ENCODE measurements at regions not wholly inside any gene's neighbourhood (a gene's known extent, or its start where the extent isn't known, plus 50 kb on each side); places are given as distances from the start of the nearest gene placed in this dataset.
"Not testable (repeated sequence)": the region's sequence is repeated elsewhere in the genome, so short reads cannot be mapped to it uniquely, and the experiment has no call there.

GRCh38 chr15:95636107-95636506, 694.4 kb upstream of the NR2F2 start:
- Mint-ChIP-seq H3K36me3 (no peaks in the 10 kb centered on the region), H3K4me3 (no peak overlapping the region), H3K27me3 (ENCODE audit: low read depth) (no peaks in the 10 kb centered on the region), H3K9me3 (peaks cover 8% of the 10 kb centered on the region), H3K27ac (no peak overlapping the region), H3K4me1 (no peaks in the 10 kb centered on the region)
- POLR2A ChIA-PET = no interaction called here
- CTCF ChIA-PET = no interaction called here
- DNase-seq (ENCODE audit: low spot score) (no peak), ATAC-seq (no peak)
- TF ChIP-seq NFYB (CRISPR knock-in tag; conservative IDR thresholded peaks at IDR 0.05; ENCODE audit: low read depth) (no peak), SMAD4 (CRISPR knock-in tag; IDR thresholded peaks at IDR 0.05) (no peak)

DNA sequence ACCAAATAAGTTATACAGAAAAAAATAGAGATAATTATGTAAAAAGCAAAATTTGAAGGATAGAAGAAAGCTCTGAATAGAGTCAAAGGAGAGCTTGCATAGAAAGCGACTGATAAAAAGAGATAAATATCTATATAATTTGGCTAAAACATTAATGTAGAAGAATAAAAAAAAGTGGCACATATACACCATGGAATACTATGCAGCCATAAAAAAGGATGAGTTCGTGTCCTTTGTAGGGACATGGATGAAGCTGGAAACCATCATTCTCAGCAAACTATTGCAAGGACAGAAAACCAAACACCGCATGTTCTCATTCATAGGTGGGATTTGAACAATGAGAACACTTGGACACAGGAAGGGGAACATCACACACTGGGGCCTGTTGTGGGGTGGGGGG, 693.3 kb upstream of the NR2F2 start:
- CTCF ChIA-PET; DNase-seq (ENCODE audit: low spot score); H3K27me3 Mint-ChIP-seq (ENCODE audit: low read depth); POLR2A ChIA-PET; H3K4me1 Mint-ChIP-seq; H3K4me3 Mint-ChIP-seq; H3K36me3 Mint-ChIP-seq; ATAC-seq; H3K27ac Mint-ChIP-seq; H3K9me3 Mint-ChIP-seq: not testable (repeated sequence)

DNA sequence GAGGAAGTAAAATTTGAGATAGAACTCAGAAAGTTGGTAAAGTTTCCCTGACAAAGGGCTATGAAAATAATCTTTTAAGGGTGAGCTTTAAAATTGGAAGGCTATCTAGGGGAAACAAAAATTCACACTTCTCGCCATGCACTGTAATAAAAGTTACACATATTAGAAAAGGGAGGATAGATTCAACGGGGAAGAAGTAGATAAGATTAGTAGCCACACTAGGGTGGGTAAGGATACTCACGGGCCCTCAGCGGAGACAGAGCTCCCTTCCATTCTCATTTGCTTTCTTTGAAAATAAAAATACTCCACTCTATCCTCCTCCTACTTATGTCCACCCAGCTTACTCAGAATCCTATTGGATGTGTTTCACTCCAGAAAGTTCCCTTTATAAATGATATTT, 691.3 kb upstream of the NR2F2 start:
- H3K36me3 Mint-ChIP-seq = no peaks in the 10 kb centered on the region
- ChIA-PET CTCF (no interaction called here), POLR2A (no interaction called here)
- H3K27me3 Mint-ChIP-seq (ENCODE audit: low read depth) = no peaks in the 10 kb centered on the region
- TF ChIP-seq, protein P1, sequence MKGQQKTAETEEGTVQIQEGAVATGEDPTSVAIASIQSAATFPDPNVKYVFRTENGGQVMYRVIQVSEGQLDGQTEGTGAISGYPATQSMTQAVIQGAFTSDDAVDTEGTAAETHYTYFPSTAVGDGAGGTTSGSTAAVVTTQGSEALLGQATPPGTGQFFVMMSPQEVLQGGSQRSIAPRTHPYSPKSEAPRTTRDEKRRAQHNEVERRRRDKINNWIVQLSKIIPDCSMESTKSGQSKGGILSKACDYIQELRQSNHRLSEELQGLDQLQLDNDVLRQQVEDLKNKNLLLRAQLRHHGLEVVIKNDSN (CRISPR knock-in tag; IDR thresholded peaks at IDR 0.05) = no peak
- TF ChIP-seq ZNF232 (CRISPR knock-in tag; IDR thresholded peaks at IDR 0.05) (no peak), ATF6 (CRISPR knock-in tag; IDR thresholded peaks at IDR 0.05) (no peak)
- no peaks in the 10 kb centered on the region for H3K4me1 Mint-ChIP-seq
- H3K9me3 Mint-ChIP-seq = peaks cover 4% of the 10 kb centered on the region; the same call in 1 of the 2 replicates
- ATAC-seq = no peak
- H3K4me3 Mint-ChIP-seq = no peak overlapping the region
- no peak overlapping the region for H3K27ac Mint-ChIP-seq
- no peak for DNase-seq (ENCODE audit: low spot score)

DNA sequence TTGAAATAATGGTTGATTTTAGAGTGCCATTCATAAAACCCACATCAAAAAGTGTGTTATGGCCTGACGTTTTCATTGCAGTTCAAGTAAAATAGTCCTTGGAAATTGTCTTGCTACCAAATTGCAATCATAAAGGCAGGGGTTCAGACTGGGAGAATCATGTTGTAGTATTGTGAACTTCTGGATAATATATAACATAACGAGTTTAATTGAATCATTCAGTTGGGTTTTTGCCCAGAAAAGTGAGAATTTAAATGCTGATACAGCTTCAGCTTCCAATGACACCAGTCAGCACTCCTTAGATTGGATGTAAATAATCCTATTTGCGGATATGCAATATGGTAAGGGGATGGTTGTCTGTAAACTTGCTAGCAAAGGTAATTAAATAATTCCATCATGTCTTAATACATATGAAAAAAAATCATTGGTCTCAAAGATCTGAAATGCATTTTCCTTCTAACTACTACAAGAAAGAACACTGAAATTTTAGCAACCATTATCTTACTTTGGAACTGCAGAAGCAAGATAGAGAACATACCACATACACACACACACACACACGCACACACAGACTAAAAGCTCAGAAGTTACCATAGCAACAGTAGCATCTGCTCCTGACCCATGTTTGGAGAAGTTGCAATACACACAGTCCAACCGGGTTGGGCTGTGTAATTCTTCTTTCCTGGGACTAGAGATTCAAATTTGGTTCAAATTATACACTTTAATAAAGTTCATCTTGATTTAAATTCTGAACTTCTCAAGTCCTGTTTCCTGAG, 686.2 kb upstream of the NR2F2 start:
- Mint-ChIP-seq H3K9me3 (no peaks in the 10 kb centered on the region), H3K27me3 (ENCODE audit: low read depth) (no peaks in the 10 kb centered on the region), H3K4me1 (no peaks in the 10 kb centered on the region), H3K27ac (no peak overlapping the region), H3K4me3 (no peak overlapping the region), H3K36me3 (no peaks in the 10 kb centered on the region)
- DNase-seq (ENCODE audit: low spot score) (no peak), ATAC-seq (no peak)
- POLR2A ChIA-PET = no interaction called here
- TF ChIP-seq MYBL2 (CRISPR knock-in tag; IDR thresholded peaks at IDR 0.05) = no peak
- no peak for TF ChIP-seq MAX (CRISPR knock-in tag; IDR thresholded peaks at IDR 0.05)
- CTCF ChIA-PET = no interaction called here

- H3K9me3 Mint-ChIP-seq = no peaks in the 10 kb centered on the region
- H3K4me1 Mint-ChIP-seq = no peaks in the 10 kb centered on the region
- ChIA-PET POLR2A (no interaction called here), CTCF (interaction anchor here (0.6 kb wide), 1 partner anchor 110 kb away, joined by 3 read pairs; no protein-coding TSS in a partner anchor)
- no peak overlapping the region for H3K4me3 Mint-ChIP-seq
- H3K36me3 Mint-ChIP-seq = no peaks in the 10 kb centered on the region
- DNase-seq (ENCODE audit: low spot score) = no peak
- no peak overlapping the region for H3K27ac Mint-ChIP-seq
- ATAC-seq = no peak
- no peaks in the 10 kb centered on the region for H3K27me3 Mint-ChIP-seq (ENCODE audit: low read depth)
- TF ChIP-seq, protein P2, sequence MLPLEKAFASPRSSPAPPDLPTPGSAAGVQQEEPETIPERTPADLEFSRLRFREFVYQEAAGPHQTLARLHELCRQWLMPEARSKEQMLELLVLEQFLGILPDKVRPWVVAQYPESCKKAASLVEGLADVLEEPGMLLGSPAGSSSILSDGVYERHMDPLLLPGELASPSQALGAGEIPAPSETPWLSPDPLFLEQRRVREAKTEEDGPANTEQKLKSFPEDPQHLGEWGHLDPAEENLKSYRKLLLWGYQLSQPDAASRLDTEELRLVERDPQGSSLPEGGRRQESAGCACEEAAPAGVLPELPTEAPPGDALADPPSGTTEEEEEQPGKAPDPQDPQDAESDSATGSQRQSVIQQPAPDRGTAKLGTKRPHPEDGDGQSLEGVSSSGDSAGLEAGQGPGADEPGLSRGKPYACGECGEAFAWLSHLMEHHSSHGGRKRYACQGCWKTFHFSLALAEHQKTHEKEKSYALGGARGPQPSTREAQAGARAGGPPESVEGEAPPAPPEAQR (CRISPR knock-in tag; IDR thresholded peaks at IDR 0.05) = no peak
- no peak for TF ChIP-seq E2F1 (CRISPR knock-in tag; IDR thresholded peaks at IDR 0.05)
- TF ChIP-seq ZNF671 (CRISPR knock-in tag; IDR thresholded peaks at IDR 0.05) = no peak
- no peak for TF ChIP-seq ZNF263 (CRISPR knock-in tag; IDR thresholded peaks at IDR 0.05; ENCODE audit: low read depth)
- no peak for TF ChIP-seq ZNF138 (CRISPR knock-in tag; conservative IDR thresholded peaks at IDR 0.05)
- TF ChIP-seq NR3C1 (CRISPR knock-in tag; conservative IDR thresholded peaks at IDR 0.05; ENCODE audit: low read depth) = no peak
- no peak for TF ChIP-seq STAT6 (CRISPR knock-in tag; conservative IDR thresholded peaks at IDR 0.05; ENCODE audit: low read depth)
- TF ChIP-seq ZNF121 (CRISPR knock-in tag; IDR thresholded peaks at IDR 0.05) = no peak
- no peak for TF ChIP-seq ZNF396 (CRISPR knock-in tag; IDR thresholded peaks at IDR 0.05; ENCODE audit: borderline replicate concordance)
- no peak for TF ChIP-seq JAZF1 (CRISPR knock-in tag; IDR thresholded peaks at IDR 0.05)
- TF ChIP-seq SMAD3 (CRISPR knock-in tag; IDR thresholded peaks at IDR 0.05; ENCODE audit: borderline replicate concordance) = no peak
Measured at GRCh38 chr15:95645791-95646338, 684.6 kb upstream of the NR2F2 start.
